Endothelial cell of umbilical vein (primary cell): ENCODE measurements at regions not wholly inside any gene's neighbourhood (a gene's known extent, or its start where the extent isn't known, plus 50 kb on each side); places are given as distances from the start of the nearest gene placed in this dataset.

ENCODE experiments used
- BruUV-seq: library from RNA; stranded (reverse); fragments of 400-500 nt; replicated peaks from 2 replicates; lab custom pipeline; 2021; lab: Mats Ljungman, UMichigan
- CTCF ChIA-PET: fragments of 300-600, 350-600 bp; sonication (Branson Sonifier 250); formaldehyde crosslinking; loops from one replicate; lab custom pipeline; 2021; ENCODE audit warnings: antibody characterized with exemption, inconsistent platforms; lab: Charles Lee
- POLR2A ChIA-PET: fragments of 300-600, 350-600 bp; sonication (Branson Sonifier 250); formaldehyde crosslinking; loops from one replicate; lab custom pipeline; 2021; ENCODE audit warnings: antibody characterized with exemption, inconsistent platforms; lab: Charles Lee
- DNase-seq: peaks from one replicate; pipeline ENCODE4 v3.0.0-alpha.2; 2011; ENCODE audit warnings: low read depth, low spot score
- FAIRE-seq: peaks from 2 replicates; lab custom pipeline; 2011; peaks lifted over from hg19 to GRCh38; lab: Jason Lieb, UNC
- H2AFZ ChIP-seq: 2 replicates; pipeline ENCODE4 v1.6.0; 2012; ENCODE audit warnings: low read depth, low read length, control low read depth, inconsistent platforms
- H3K27ac ChIP-seq: 2 replicates; pipeline ENCODE4 v1.5.1; 2011; ENCODE audit warnings: low read depth, mild to moderate bottlenecking, control low read depth, low read length, moderate library complexity; ENCODE audit not compliant: insufficient read depth
- H3K27me3 ChIP-seq, 2 experiments: 2 replicates each; pipeline versions ENCODE4 v1.6.0 to v1.6.1; 2011; ENCODE audit warnings: low read length in 2 of 2, mixed read lengths in 1 of 2; ENCODE audit not compliant: control insufficient read depth in 2 of 2, insufficient read depth in 2 of 2
- H3K36me3 ChIP-seq, 2 experiments: 2 replicates in 1 of 2; 3 replicates in 1 of 2; pipeline ENCODE4 v1.5.1; 2011; ENCODE audit warnings: low read length in 2 of 2, mild to moderate bottlenecking in 1 of 2, moderate library complexity in 1 of 2; ENCODE audit not compliant: control insufficient read depth in 2 of 2, insufficient read depth in 2 of 2; ENCODE audit errors: extremely low read depth in 1 of 2
- H3K4me1 ChIP-seq: 3 replicates; pipeline ENCODE4 v1.5.1; 2011; ENCODE audit warnings: mild to moderate bottlenecking, low read length; ENCODE audit not compliant: control insufficient read depth, insufficient read depth; ENCODE audit errors: extremely low read depth
- H3K4me2 ChIP-seq: 2 replicates; pipeline ENCODE4 v1.6.1; 2011; ENCODE audit warnings: low read length, control low read depth, mixed read lengths; ENCODE audit not compliant: insufficient read depth
- H3K4me3 ChIP-seq, 3 experiments: fragments of 200-600 bp in 1 of 3; sonication (generic), shearing (Covaris generic) in 1 of 3; replicated peaks in 1 of 3; 2 replicates each; pipeline ENCODE4 v1.5.1; 2011 to 2016; ENCODE audit warnings: control low read depth in 3 of 3, low read length in 3 of 3, mild to moderate bottlenecking in 2 of 3, inconsistent platforms in 1 of 3, low read depth in 1 of 3, moderate library complexity in 1 of 3; ENCODE audit not compliant: insufficient read depth in 1 of 3
- H3K79me2 ChIP-seq: 2 replicates; pipeline ENCODE4 v1.6.0; 2012; ENCODE audit warnings: low read length, inconsistent platforms; ENCODE audit not compliant: control insufficient read depth, insufficient read depth
- H3K9ac ChIP-seq: replicated peaks from 2 replicates; pipeline ENCODE3; 2011; ENCODE audit warnings: low read length, control low read depth; ENCODE audit not compliant: insufficient read depth; ENCODE audit errors: extremely low read depth
- H3K9me1 ChIP-seq: replicated peaks from 3 replicates; pipeline ENCODE4 v1.6.0; 2011; ENCODE audit warnings: mild to moderate bottlenecking, low read length; ENCODE audit not compliant: control insufficient read depth, insufficient read depth; ENCODE audit errors: extremely low read depth
- H3K9me3 ChIP-seq: replicated peaks from 2 replicates; pipeline ENCODE4 v1.5.1; 2012; ENCODE audit warnings: low read length, inconsistent platforms; ENCODE audit not compliant: control insufficient read depth, insufficient read depth
- H4K20me1 ChIP-seq: replicated peaks from 2 replicates; pipeline ENCODE3; 2011; ENCODE audit warnings: mild to moderate bottlenecking, low read length; ENCODE audit not compliant: control insufficient read depth, insufficient read depth; ENCODE audit errors: extremely low read depth
- EZH2 ChIP-seq: IDR thresholded peaks from 2 replicates; pipeline ENCODE4 v1.6.1; 2012; ENCODE audit warnings: borderline replicate concordance, low read depth, mild to moderate bottlenecking, moderate library complexity, low read length, inconsistent platforms; ENCODE audit not compliant: severe bottlenecking
- FOS ChIP-seq: IDR thresholded peaks from 2 replicates; pipeline ENCODE4 v1.6.1; 2011; ENCODE audit warnings: mild to moderate bottlenecking, low read length, moderate library complexity, borderline replicate concordance; ENCODE audit not compliant: insufficient read depth
- GATA2 ChIP-seq: IDR thresholded peaks from 2 replicates; pipeline ENCODE4 v1.7.0; 2011; ENCODE audit warnings: low read depth, mild to moderate bottlenecking, moderate library complexity, mixed read lengths, low read length; ENCODE audit not compliant: insufficient read length, insufficient read depth
- JUN ChIP-seq: IDR thresholded peaks from 2 replicates; pipeline ENCODE4 v1.6.1; 2011; ENCODE audit warnings: borderline replicate concordance, low read depth; ENCODE audit not compliant: insufficient read length, insufficient read depth
- MAX ChIP-seq: IDR thresholded peaks from 2 replicates; pipeline ENCODE4 v1.6.1; 2011; ENCODE audit not compliant: insufficient read depth, insufficient read length
- MYC ChIP-seq: IDR thresholded peaks from one replicate; pipeline ENCODE4 v1.6.1; 2011; ENCODE audit warnings: mild to moderate bottlenecking, low read depth, low read length
- POLR2A ChIP-seq: IDR thresholded peaks from 2 replicates; pipeline ENCODE4 v1.6.1; 2012; ENCODE audit warnings: low read depth, mild to moderate bottlenecking, control low read depth, low read length
- POLR2AphosphoS5 ChIP-seq: IDR thresholded peaks from 2 replicates; pipeline ENCODE4 v1.6.1; 2012; ENCODE audit warnings: low read depth, mild to moderate bottlenecking, control low read depth, low read length, moderate library complexity; ENCODE audit not compliant: insufficient read depth
- dilution Hi-C: fragments of 300-500 bp; cut with MboI; formaldehyde crosslinking; loops from one replicate; pipeline ENCODE4 v1.15.0; 2019; ENCODE audit warnings: low sequenced_read_pairs; ENCODE audit not compliant: extremely low pct_ligation_motif_present
- intact Hi-C: fragments of 100-400 bp; cut with micrococcal nuclease; formaldehyde crosslinking; loops from one replicate; pipeline ENCODE4 v1.10.0; 2022
- TF ChIP-seq, protein P1 (sequence below), 2 donors: IDR thresholded peaks; 1 replicate in 1 of 2; 2 replicates in 1 of 2; pipeline ENCODE4 v1.5.1; 2011; ENCODE audit warnings: low read length in 2 of 2, mild to moderate bottlenecking in 2 of 2, moderate library complexity in 2 of 2, control low read depth in 1 of 2, inconsistent platforms in 1 of 2, low read depth in 1 of 2; ENCODE audit not compliant: insufficient read depth in 1 of 2; ENCODE audit errors: extremely low read depth in 1 of 2

DNA sequence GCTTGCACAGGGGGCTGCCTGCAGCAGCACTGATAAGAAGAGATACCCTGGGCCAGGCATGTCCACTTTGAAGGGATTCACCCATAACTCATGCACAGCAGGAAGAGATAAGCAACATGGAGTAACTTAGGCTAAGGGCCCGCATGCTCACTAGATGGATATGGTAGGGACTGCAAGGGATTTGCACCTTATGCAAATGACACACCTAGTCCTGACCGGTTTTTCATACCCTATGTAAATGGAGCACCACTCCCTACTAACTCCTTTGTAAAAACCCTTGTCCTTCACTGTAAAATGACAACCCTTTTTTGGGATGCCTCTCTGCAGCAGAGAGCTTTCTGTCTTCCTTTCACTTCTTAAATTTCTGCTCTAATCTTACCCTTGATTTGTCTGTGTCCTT lies 658.9 kb upstream of the CCDC179 start:
- H3K27ac ChIP-seq: no peak overlapping the region
- ChIA-PET CTCF (interaction anchor here (0.9 to 1.0 kb wide), 2 partner anchors 8 to 21 kb away, joined by 3 read pairs; no protein-coding TSS in a partner anchor), POLR2A (no interaction called here)
- H3K36me3 ChIP-seq: no peaks in the 10 kb centered on the region
- H3K27me3 ChIP-seq: no peaks in the 10 kb centered on the region
- no peaks in the 10 kb centered on the region for H3K9me1 ChIP-seq
- intact Hi-C loops: no loop called here
- H3K79me2 ChIP-seq: no peaks in the 10 kb centered on the region
- no peaks in the 10 kb centered on the region for H3K9me3 ChIP-seq
- dilution Hi-C loops: no loop called here
- DNase-seq (no peak), FAIRE-seq (no peak)
- no peaks in the 10 kb centered on the region for H4K20me1 ChIP-seq
- no peak for TF ChIP-seq POLR2AphosphoS5
- no peak for TF ChIP-seq MAX
- no peak for TF ChIP-seq EZH2
- BruUV-seq: no TSS peak
- H2AFZ ChIP-seq: no peak overlapping the region
- H3K9ac ChIP-seq: no peak overlapping the region
- H3K4me2 ChIP-seq: no peak overlapping the region
- no peak overlapping the region for H3K4me3 ChIP-seq
- H3K4me1 ChIP-seq: no peaks in the 10 kb centered on the region

DNA sequence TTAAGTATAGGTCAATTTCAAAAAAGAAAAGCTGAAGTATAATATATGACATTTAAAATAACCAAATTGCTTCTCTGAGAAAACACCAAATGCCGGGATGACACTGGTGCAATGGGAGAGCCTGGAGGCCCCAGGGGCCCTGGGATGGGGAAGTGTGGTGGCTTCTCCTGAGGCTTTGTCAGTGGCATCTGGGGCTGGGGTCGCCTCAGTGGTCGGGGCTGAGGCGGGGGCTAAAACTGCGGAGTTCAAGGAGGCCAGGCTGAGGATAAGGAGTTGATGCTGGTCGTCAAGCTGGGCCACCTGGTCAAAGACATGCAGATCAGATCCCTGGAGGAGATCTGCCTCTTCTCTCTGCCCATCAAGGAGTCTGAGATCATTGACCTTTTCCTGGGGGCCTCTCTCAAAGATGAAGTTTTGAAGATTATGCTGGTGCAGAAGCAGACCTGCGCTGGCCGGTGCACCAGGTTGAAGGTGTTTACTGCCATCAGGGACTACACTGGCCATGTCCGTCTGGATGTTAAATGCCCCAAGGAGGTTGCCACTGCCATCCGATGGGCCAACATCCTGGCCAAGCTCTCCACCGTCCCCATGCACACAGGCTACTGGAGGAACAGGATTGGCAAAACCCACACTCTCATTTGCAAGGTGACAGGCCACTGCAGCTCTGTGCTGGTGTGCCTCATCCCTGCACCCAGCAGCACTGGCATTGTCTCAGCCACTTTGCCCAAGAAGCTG lies 660.1 kb upstream of the CCDC179 start:
- Histone ChIP-seq H3K36me3 (no peaks in the 10 kb centered on the region), H3K4me1 (no peaks in the 10 kb centered on the region), H3K4me3 (no peak overlapping the region), H4K20me1 (no peaks in the 10 kb centered on the region), H3K27me3 (no peaks in the 10 kb centered on the region), H2AFZ (no peak overlapping the region), H3K9me1 (no peaks in the 10 kb centered on the region), H3K4me2 (no peak overlapping the region), H3K9me3 (no peaks in the 10 kb centered on the region), H3K27ac (no peak overlapping the region), H3K79me2 (no peaks in the 10 kb centered on the region), H3K9ac (no peak overlapping the region)
- dilution Hi-C loops (no loop called here), intact Hi-C loops (no loop called here)
- POLR2A ChIA-PET: no interaction called here
- BruUV-seq: no TSS peak
- DNase-seq (no peak), FAIRE-seq (no peak)
- CTCF ChIA-PET: interaction anchor here (0.8 to 1.0 kb wide), 2 partner anchors 9 to 10 kb away, joined by 3 to 4 read pairs; no protein-coding TSS in a partner anchor
- TF ChIP-seq, protein P1, sequence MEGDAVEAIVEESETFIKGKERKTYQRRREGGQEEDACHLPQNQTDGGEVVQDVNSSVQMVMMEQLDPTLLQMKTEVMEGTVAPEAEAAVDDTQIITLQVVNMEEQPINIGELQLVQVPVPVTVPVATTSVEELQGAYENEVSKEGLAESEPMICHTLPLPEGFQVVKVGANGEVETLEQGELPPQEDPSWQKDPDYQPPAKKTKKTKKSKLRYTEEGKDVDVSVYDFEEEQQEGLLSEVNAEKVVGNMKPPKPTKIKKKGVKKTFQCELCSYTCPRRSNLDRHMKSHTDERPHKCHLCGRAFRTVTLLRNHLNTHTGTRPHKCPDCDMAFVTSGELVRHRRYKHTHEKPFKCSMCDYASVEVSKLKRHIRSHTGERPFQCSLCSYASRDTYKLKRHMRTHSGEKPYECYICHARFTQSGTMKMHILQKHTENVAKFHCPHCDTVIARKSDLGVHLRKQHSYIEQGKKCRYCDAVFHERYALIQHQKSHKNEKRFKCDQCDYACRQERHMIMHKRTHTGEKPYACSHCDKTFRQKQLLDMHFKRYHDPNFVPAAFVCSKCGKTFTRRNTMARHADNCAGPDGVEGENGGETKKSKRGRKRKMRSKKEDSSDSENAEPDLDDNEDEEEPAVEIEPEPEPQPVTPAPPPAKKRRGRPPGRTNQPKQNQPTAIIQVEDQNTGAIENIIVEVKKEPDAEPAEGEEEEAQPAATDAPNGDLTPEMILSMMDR (IDR thresholded peaks at IDR 0.05; ENCODE audit: extremely low read depth in 1 of 2, insufficient read depth in 1 of 2, low read depth in 1 of 2, low read length in 2 of 2): no peak
- TF ChIP-seq MAX: no peak
- no peak for TF ChIP-seq GATA2
- no peak for TF ChIP-seq FOS
- no peak for TF ChIP-seq JUN
- no peak for TF ChIP-seq EZH2
- TF ChIP-seq POLR2A: no peak
- TF ChIP-seq POLR2AphosphoS5: no peak
- TF ChIP-seq MYC: no peak
